ENCODE measurements at regions not wholly inside any gene's neighbourhood (a gene's known extent, or its start where the extent isn't known, plus 50 kb on each side); places are given as distances from the start of the nearest gene placed in this dataset.

DNA sequence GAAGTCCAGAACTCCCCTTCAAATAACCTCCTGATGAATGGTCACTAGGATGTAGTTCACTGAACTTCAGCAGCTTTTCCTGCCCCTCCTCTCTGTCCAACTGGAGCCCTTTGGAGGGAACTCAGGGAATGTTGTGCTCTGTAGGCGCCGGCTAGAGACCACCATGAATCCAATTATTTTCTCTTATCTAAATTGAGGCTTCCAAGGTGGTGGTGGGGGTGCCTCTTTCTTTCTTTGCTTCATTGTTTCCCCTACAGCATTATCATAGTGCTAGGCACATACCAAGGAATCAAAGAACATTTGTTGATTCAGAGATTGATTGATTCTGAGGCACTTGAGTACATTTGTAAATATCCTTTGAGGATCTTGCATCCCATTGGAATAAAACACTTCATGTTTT is 426.6 kb upstream of the PLXNA2 start:
- Mint-ChIP-seq H3K4me3 (ENCODE audit: unreplicated experiment) (no peak overlapping the region), H3K9me3 (ENCODE audit: unreplicated experiment) (no peaks in the 10 kb centered on the region), H3K27ac (ENCODE audit: unreplicated experiment) (no peak overlapping the region), H3K27me3 (ENCODE audit: unreplicated experiment) (peaks cover 1% of the 10 kb centered on the region), H3K36me3 (ENCODE audit: unreplicated experiment) (no peaks in the 10 kb centered on the region), H3K4me1 (ENCODE audit: low read depth, unreplicated experiment) (no peaks in the 10 kb centered on the region)
- DNase-seq, result no peak
- no peak for TF ChIP-seq CTCF (IDR thresholded peaks at IDR 0.05; ENCODE audit: partially characterized antibody, unreplicated experiment)

- Mint-ChIP-seq H3K4me3 (ENCODE audit: unreplicated experiment) (no peak overlapping the region), H3K27me3 (ENCODE audit: unreplicated experiment) (no peaks in the 10 kb centered on the region), H3K36me3 (ENCODE audit: unreplicated experiment) (no peaks in the 10 kb centered on the region), H3K27ac (ENCODE audit: unreplicated experiment) (no peak overlapping the region), H3K4me1 (ENCODE audit: low read depth, unreplicated experiment) (peaks cover 5% of the 10 kb centered on the region), H3K9me3 (ENCODE audit: unreplicated experiment) (peaks cover 1% of the 10 kb centered on the region)
- no peak for DNase-seq
- TF ChIP-seq CTCF (IDR thresholded peaks at IDR 0.05; ENCODE audit: partially characterized antibody, unreplicated experiment), result no peak
Observed at GRCh38 chr1:208681878-208682663, 437.9 kb upstream of the PLXNA2 start.

GRCh38 chr1:208682664-208683013 is 438.5 kb upstream of the PLXNA2 start:
- no peaks in the 10 kb centered on the region for H3K27me3 Mint-ChIP-seq (ENCODE audit: unreplicated experiment)
- H3K27ac Mint-ChIP-seq (ENCODE audit: unreplicated experiment), result no peak overlapping the region
- H3K9me3 Mint-ChIP-seq (ENCODE audit: unreplicated experiment), result peaks cover 1% of the 10 kb centered on the region
- DNase-seq, result no peak
- H3K4me1 Mint-ChIP-seq (ENCODE audit: low read depth, unreplicated experiment), result peaks cover 5% of the 10 kb centered on the region
- no peak overlapping the region for H3K4me3 Mint-ChIP-seq (ENCODE audit: unreplicated experiment)
- H3K36me3 Mint-ChIP-seq (ENCODE audit: unreplicated experiment), result no peaks in the 10 kb centered on the region
- TF ChIP-seq CTCF (IDR thresholded peaks at IDR 0.05; ENCODE audit: partially characterized antibody, unreplicated experiment), result no peak

DNA sequence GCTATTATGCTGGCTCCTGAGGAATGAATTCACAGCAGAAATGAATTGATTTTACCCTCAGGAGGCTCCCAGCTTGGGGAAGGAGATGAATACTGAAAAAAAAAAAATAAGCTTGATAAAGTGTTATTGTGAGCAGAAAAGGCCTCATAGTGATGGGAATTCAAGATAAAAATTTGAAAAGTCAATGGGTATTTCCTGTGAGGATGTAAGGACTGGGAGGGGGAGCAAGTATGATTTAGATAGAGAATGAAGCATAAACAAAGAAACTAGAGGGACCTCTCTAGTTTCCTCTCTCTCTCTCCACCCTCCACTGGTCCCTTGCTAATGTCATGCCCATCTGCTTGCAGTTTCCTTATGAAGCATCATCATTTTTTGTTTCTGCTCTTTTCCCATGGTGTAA is 439.0 kb upstream of the PLXNA2 start:
- Mint-ChIP-seq H3K27ac (ENCODE audit: unreplicated experiment) (no peak overlapping the region), H3K4me1 (ENCODE audit: low read depth, unreplicated experiment) (peaks cover 5% of the 10 kb centered on the region), H3K9me3 (ENCODE audit: unreplicated experiment) (peaks cover 1% of the 10 kb centered on the region), H3K27me3 (ENCODE audit: unreplicated experiment) (no peaks in the 10 kb centered on the region), H3K36me3 (ENCODE audit: unreplicated experiment) (no peaks in the 10 kb centered on the region), H3K4me3 (ENCODE audit: unreplicated experiment) (no peak overlapping the region)
- TF ChIP-seq CTCF (IDR thresholded peaks at IDR 0.05; ENCODE audit: partially characterized antibody, unreplicated experiment), result no peak
- DNase-seq, result no peak

- Mint-ChIP-seq H3K9me3 (ENCODE audit: unreplicated experiment) (no peaks in the 10 kb centered on the region), H3K4me1 (ENCODE audit: low read depth, unreplicated experiment) (peaks cover 5% of the 10 kb centered on the region), H3K27ac (ENCODE audit: unreplicated experiment) (no peak overlapping the region), H3K4me3 (ENCODE audit: unreplicated experiment) (no peak overlapping the region), H3K27me3 (ENCODE audit: unreplicated experiment) (no peaks in the 10 kb centered on the region), H3K36me3 (ENCODE audit: unreplicated experiment) (no peaks in the 10 kb centered on the region)
- DNase-seq, result no peak
- TF ChIP-seq CTCF (IDR thresholded peaks at IDR 0.05; ENCODE audit: partially characterized antibody, unreplicated experiment), result no peak
Observed at GRCh38 chr1:208684192-208684591, 440.0 kb upstream of the PLXNA2 start.
